ENCODE measurements at regions not wholly inside any gene's neighbourhood (a gene's known extent, or its start where the extent isn't known, plus 50 kb on each side); places are given as distances from the start of the nearest gene placed in this dataset.

DNA sequence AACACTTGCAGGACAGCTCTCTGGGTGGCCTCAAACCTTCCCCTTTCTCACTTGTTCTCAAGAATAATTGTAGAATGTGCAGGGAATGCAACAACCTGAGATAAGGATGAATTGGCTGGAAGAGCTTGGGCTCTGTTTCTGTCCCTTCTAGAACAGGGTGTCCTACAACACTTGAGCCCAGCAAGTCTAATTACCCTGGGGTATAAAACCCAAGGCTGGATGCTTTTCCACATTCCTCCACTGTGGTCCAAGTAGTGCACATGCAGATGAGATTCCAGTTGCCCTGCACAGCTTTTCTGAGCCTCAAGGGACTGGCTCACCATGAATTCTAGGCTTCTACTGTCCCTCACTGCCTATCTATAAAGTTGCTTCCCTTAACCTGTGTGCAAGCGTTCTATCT, 140.8 kb upstream of the SPATS2L start:
- Histone ChIP-seq H3K36me3 (ENCODE audit: control insufficient read depth, insufficient read depth, low read length) (no peaks in the 10 kb centered on the region), H3K27ac (no peak overlapping the region), H3K4me2 (ENCODE audit: low read length) (no peak overlapping the region), H3K9ac (no peak overlapping the region), H2AFZ (no peak overlapping the region), H3K9me3 (ENCODE audit: control insufficient read depth, low read length) (no peaks in the 10 kb centered on the region), H3K27me3 (ENCODE audit: control insufficient read depth, insufficient read depth, low read length) (no peaks in the 10 kb centered on the region), H3K4me1 (no peaks in the 10 kb centered on the region), H3K79me2 (no peaks in the 10 kb centered on the region), H3K4me3 (ENCODE audit: low read depth, low read length) (no peak overlapping the region)
- TF ChIP-seq, protein P1, sequence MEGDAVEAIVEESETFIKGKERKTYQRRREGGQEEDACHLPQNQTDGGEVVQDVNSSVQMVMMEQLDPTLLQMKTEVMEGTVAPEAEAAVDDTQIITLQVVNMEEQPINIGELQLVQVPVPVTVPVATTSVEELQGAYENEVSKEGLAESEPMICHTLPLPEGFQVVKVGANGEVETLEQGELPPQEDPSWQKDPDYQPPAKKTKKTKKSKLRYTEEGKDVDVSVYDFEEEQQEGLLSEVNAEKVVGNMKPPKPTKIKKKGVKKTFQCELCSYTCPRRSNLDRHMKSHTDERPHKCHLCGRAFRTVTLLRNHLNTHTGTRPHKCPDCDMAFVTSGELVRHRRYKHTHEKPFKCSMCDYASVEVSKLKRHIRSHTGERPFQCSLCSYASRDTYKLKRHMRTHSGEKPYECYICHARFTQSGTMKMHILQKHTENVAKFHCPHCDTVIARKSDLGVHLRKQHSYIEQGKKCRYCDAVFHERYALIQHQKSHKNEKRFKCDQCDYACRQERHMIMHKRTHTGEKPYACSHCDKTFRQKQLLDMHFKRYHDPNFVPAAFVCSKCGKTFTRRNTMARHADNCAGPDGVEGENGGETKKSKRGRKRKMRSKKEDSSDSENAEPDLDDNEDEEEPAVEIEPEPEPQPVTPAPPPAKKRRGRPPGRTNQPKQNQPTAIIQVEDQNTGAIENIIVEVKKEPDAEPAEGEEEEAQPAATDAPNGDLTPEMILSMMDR (IDR thresholded peaks at IDR 0.05), result no peak

DNA sequence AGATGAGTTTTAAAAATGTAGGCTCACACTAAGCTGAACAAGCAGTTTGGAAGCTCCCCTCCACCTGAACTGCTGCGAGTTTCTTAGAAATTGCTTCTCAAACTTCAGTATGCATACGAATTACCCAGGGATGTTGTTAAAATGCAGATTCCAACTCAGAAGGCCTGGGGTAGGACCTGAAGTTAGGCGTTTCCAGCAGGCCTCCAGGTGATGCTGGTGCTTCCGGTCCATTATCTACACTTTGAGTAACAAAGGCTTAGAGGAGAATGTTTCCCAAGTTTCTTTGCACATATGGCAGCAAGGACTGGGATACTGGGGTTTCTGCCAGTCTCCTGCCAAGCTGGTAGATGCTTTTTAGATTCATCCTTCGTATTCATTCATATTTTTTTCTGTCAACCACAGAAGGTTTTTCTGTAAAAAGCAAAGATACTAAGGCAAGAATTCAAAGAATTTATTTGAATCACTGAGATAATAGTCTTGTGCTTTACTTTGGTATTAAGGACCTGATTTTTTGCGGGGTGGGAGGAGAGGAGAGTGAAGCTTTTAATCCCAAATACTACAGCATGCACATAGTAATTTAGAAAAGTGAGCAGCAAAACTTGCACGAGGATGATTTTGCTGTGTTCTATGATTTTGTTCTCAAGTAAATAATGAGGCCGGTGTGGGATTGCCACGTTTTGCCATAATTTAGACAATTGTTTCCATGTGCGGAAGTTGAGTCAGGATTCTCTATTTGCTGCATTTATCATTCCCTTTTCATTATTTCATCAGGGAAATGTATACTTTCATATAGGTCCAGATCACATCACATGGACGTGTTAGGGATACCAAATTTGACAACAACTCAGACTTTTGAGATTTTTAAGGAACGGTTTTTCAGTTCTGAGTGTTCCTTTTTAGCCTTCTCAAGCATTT, 137.6 kb upstream of the SPATS2L start:
- TF ChIP-seq, protein P1 (IDR thresholded peaks at IDR 0.05), result no peak
- H3K27ac ChIP-seq, result no peak overlapping the region
- H3K9ac ChIP-seq, result no peak overlapping the region
- H3K27me3 ChIP-seq (ENCODE audit: control insufficient read depth, insufficient read depth, low read length), result no peaks in the 10 kb centered on the region
- H3K9me3 ChIP-seq (ENCODE audit: control insufficient read depth, low read length), result no peaks in the 10 kb centered on the region
- no peak overlapping the region for H3K4me3 ChIP-seq (ENCODE audit: low read depth, low read length)
- no peaks in the 10 kb centered on the region for H3K4me1 ChIP-seq
- no peak overlapping the region for H3K4me2 ChIP-seq (ENCODE audit: low read length)
- H3K79me2 ChIP-seq, result no peaks in the 10 kb centered on the region
- H2AFZ ChIP-seq, result no peak overlapping the region
- no peaks in the 10 kb centered on the region for H3K36me3 ChIP-seq (ENCODE audit: control insufficient read depth, insufficient read depth, low read length)

DNA sequence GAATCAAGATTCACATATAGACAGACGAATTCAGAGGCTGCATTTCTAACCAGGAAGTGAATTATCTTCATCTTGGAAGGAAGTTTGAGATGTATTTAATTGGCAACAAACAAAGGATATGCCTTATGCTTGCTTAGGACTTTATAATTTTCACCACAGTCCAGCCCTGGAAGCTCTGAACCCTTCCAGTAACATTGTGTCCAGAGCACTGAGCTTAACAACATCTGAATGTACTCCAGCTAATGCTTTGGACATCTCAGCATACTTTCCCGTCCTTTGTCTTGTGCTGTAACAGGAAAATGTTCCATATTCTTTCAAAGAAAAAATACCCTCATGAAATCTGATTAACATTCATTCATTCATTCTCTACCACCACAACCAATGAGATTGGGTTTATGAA, 136.3 kb upstream of the SPATS2L start:
- TF ChIP-seq, protein P1 (IDR thresholded peaks at IDR 0.05), result no peak
- H3K9me3 ChIP-seq (ENCODE audit: control insufficient read depth, low read length), result no peaks in the 10 kb centered on the region
- no peaks in the 10 kb centered on the region for H3K4me1 ChIP-seq
- H2AFZ ChIP-seq, result no peak overlapping the region
- no peak overlapping the region for H3K9ac ChIP-seq
- no peak overlapping the region for H3K27ac ChIP-seq
- no peaks in the 10 kb centered on the region for H3K36me3 ChIP-seq (ENCODE audit: control insufficient read depth, insufficient read depth, low read length)
- H3K27me3 ChIP-seq (ENCODE audit: control insufficient read depth, insufficient read depth, low read length), result no peaks in the 10 kb centered on the region
- no peak overlapping the region for H3K4me2 ChIP-seq (ENCODE audit: low read length)
- no peaks in the 10 kb centered on the region for H3K79me2 ChIP-seq
- no peak overlapping the region for H3K4me3 ChIP-seq (ENCODE audit: low read depth, low read length)

DNA sequence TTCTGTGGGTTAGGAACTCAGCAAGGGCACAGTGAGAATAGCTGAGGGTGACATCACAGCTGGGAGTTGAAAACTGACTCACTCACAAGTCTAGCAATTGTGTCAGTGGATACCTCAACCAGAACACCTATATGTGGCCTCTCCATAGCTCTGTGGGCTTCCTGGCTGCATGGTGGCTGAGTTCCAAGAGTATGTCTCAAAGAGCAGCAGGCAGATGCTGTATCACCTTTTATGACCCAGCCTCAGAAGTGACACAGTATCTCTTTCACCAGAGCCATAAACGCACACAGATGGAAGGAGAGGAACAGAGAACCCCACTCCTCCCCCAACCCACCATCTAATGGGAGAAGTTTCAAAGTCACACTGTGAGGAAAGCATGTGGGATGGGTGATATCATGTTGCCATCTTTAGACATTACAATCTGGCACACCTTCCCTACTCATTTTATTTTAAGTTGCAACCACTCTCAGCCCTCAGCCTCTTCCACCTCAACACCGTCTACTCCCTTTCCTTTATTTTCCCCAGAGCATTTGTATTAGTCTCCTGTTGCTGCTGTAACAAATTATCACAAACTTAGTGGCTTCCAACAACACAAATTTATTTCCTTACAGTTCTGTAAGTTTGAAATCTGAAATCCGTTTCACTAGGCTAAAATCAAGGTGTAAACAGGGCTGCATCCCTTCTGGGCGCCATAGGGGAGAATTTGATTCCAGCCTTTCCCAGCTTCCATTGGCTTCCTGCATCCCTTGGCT, 134.6 kb upstream of the SPATS2L start:
- H3K4me1 ChIP-seq, result no peaks in the 10 kb centered on the region
- TF ChIP-seq, protein P1 (IDR thresholded peaks at IDR 0.05), result no peak
- no peak overlapping the region for H3K4me3 ChIP-seq (ENCODE audit: low read depth, low read length)
- no peaks in the 10 kb centered on the region for H3K79me2 ChIP-seq
- no peaks in the 10 kb centered on the region for H3K36me3 ChIP-seq (ENCODE audit: control insufficient read depth, insufficient read depth, low read length)
- no peak overlapping the region for H3K4me2 ChIP-seq (ENCODE audit: low read length)
- no peaks in the 10 kb centered on the region for H3K9me3 ChIP-seq (ENCODE audit: control insufficient read depth, low read length)
- H3K9ac ChIP-seq, result no peak overlapping the region
- H3K27ac ChIP-seq, result no peak overlapping the region
- H2AFZ ChIP-seq, result no peak overlapping the region
- no peaks in the 10 kb centered on the region for H3K27me3 ChIP-seq (ENCODE audit: control insufficient read depth, insufficient read depth, low read length)

Data from parathyroid adenoma (tissue), 2 donors.